SK-N-SH (cell line): ENCODE measurements at regions not wholly inside any gene's neighbourhood (a gene's known extent, or its start where the extent isn't known, plus 50 kb on each side); places are given as distances from the start of the nearest gene placed in this dataset.

ENCODE experiments used
- CTCF ChIA-PET: fragments of 300-600, 350-600 bp; formaldehyde crosslinking; extraction: SDS; loops from one replicate; lab custom pipeline; 2021; lab: Yijun Ruan, JAX
- POLR2A ChIA-PET: fragments of 350-600 bp; sonication (Branson Sonifier 250); formaldehyde crosslinking; extraction: SDS; loops from one replicate; lab custom pipeline; 2020; ENCODE audit warnings: antibody characterized with exemption, inconsistent platforms; lab: Yijun Ruan, JAX
- DNase-seq: peaks from one replicate; pipeline ENCODE4 v3.0.0; 2012
- H2AFZ ChIP-seq: fragments of 200-600 bp; sonication (generic); 2 replicates; pipeline ENCODE4 v1.8.1; 2016; ENCODE audit warnings: antibody characterized with exemption, mild to moderate bottlenecking, low read depth
- H3F3A ChIP-seq: fragments of 200-600 bp; sonication (generic); replicated peaks from 2 replicates; pipeline ENCODE3; 2016; ENCODE audit warnings: antibody characterized with exemption, mild to moderate bottlenecking; ENCODE audit not compliant: insufficient read depth
- H3K27ac ChIP-seq, 2 experiments: fragments of 200-500 bp in 1 of 2; fragments of 200-600 bp in 1 of 2; sonication (Bioruptor generic) in 1 of 2; sonication (generic), shearing (Covaris generic) in 1 of 2; 2 replicates each; pipeline versions ENCODE4 v1.5.1 to v1.6.1; 2014 to 2016; ENCODE audit warnings: low read depth in 2 of 2, inconsistent platforms in 1 of 2, low read length in 1 of 2, mild to moderate bottlenecking in 1 of 2, mixed read lengths in 1 of 2
- H3K27me3 ChIP-seq: fragments of 200-600 bp; sonication (generic), shearing (Covaris generic); 2 replicates; pipeline ENCODE4 v1.6.1; 2016; ENCODE audit warnings: mixed run types; ENCODE audit not compliant: insufficient read depth
- H3K36me3 ChIP-seq, 2 experiments: fragments of 200-500 bp in 1 of 2; fragments of 200-600 bp in 1 of 2; sonication (Bioruptor generic) in 1 of 2; sonication (generic) in 1 of 2; replicated peaks in 1 of 2; 2 replicates each; pipeline versions ENCODE3 to v1.5.1; 2014 to 2016; ENCODE audit warnings: low read length in 1 of 2, mild to moderate bottlenecking in 1 of 2; ENCODE audit not compliant: insufficient read depth in 2 of 2, control insufficient read depth in 1 of 2
- H3K4me1 ChIP-seq, 2 experiments: fragments of 200-500 bp in 1 of 2; fragments of 200-600 bp in 1 of 2; sonication (Bioruptor generic) in 1 of 2; sonication (generic), shearing (Covaris generic) in 1 of 2; 2 replicates each; pipeline versions ENCODE4 v1.5.1 to v1.6.1; 2014 to 2016; ENCODE audit warnings: low read depth in 1 of 2, low read length in 1 of 2, mixed run types in 1 of 2; ENCODE audit not compliant: insufficient read depth in 2 of 2, control insufficient read depth in 1 of 2
- H3K4me2 ChIP-seq: fragments of 200-600 bp; sonication (generic), shearing (Covaris generic); 2 replicates; pipeline ENCODE4 v1.6.1; 2017; ENCODE audit warnings: mixed run types
- H3K4me3 ChIP-seq, 2 experiments: fragments of 200-500 bp in 1 of 2; fragments of 200-600 bp in 1 of 2; sonication (Bioruptor generic) in 1 of 2; sonication (generic), shearing (Covaris generic) in 1 of 2; 2 replicates each; pipeline versions ENCODE4 v1.5.1 to v1.8.1; 2014 to 2016; ENCODE audit warnings: low read depth in 2 of 2, inconsistent platforms in 1 of 2, low read length in 1 of 2, mild to moderate bottlenecking in 1 of 2, mixed read lengths in 1 of 2, moderate library complexity in 1 of 2
- H3K79me2 ChIP-seq: fragments of 200-600 bp; sonication (generic); 2 replicates; pipeline ENCODE4 v1.8.1; 2017; ENCODE audit warnings: mild to moderate bottlenecking; ENCODE audit not compliant: insufficient read depth
- H3K9ac ChIP-seq: fragments of 200-600 bp; sonication (generic); 2 replicates; pipeline ENCODE4 v1.6.1; 2017; ENCODE audit warnings: mixed run types
- H3K9me2 ChIP-seq: fragments of 200-600 bp; sonication (generic); 2 replicates; pipeline ENCODE4 v1.6.1; 2017; ENCODE audit warnings: mixed run types
- H3K9me3 ChIP-seq: fragments of 200-600 bp; sonication (generic); 2 replicates; pipeline ENCODE4 v1.6.1; 2017; ENCODE audit warnings: mixed run types, mild to moderate bottlenecking, moderate library complexity
- H4K20me1 ChIP-seq: fragments of 200-600 bp; sonication (generic); 2 replicates; pipeline ENCODE4 v1.6.1; 2017; ENCODE audit warnings: mild to moderate bottlenecking, mixed run types; ENCODE audit not compliant: insufficient read depth
- CTCF ChIP-seq: fragments of 200-600 bp; sonication (generic); IDR thresholded peaks from 2 replicates; pipeline ENCODE4 v1.6.1; 2017; ENCODE audit warnings: antibody characterized with exemption, mild to moderate bottlenecking, moderate library complexity
- FOXJ3 ChIP-seq: sonication (generic); formaldehyde crosslinking; IDR thresholded peaks from 2 replicates; pipeline ENCODE4 v1.5.1; 2020; ENCODE audit warnings: mild to moderate bottlenecking, missing genetic modification reagents
- FOXM1 ChIP-seq: IDR thresholded peaks from 2 replicates; pipeline ENCODE4 v1.4.0; 2012; ENCODE audit warnings: low read depth, mild to moderate bottlenecking
- JUND ChIP-seq: IDR thresholded peaks from 2 replicates; pipeline ENCODE4 v1.4.0; 2012
- NRF1 ChIP-seq: IDR thresholded peaks from 2 replicates; pipeline ENCODE4 v1.6.1; 2012; ENCODE audit warnings: low read depth, mild to moderate bottlenecking, low read length
- POLR2AphosphoS5 ChIP-seq: IDR thresholded peaks from 2 replicates; pipeline ENCODE4 v1.6.1; 2012; ENCODE audit warnings: low read depth, low read length
- RAD21 ChIP-seq: IDR thresholded peaks from 2 replicates; pipeline ENCODE4 v1.6.1; 2012; ENCODE audit warnings: mild to moderate bottlenecking, low read length
- RFX5 ChIP-seq: IDR thresholded peaks from 2 replicates; pipeline ENCODE4 v1.6.1; 2012; ENCODE audit warnings: mild to moderate bottlenecking, improper control_type of control experiment, low read length
- SIN3A ChIP-seq: IDR thresholded peaks from 2 replicates; pipeline ENCODE4 v1.6.1; 2012; ENCODE audit warnings: low read depth, mild to moderate bottlenecking, low read length, moderate library complexity, borderline replicate concordance
- TCF12 ChIP-seq: IDR thresholded peaks from 2 replicates; pipeline ENCODE4 v1.4.0; 2012
- TEAD4 ChIP-seq: IDR thresholded peaks from 2 replicates; pipeline ENCODE4 v1.4.0; 2012; ENCODE audit warnings: mild to moderate bottlenecking, borderline replicate concordance; ENCODE audit not compliant: insufficient read depth
- USF1 ChIP-seq: IDR thresholded peaks from 2 replicates; pipeline ENCODE4 v1.4.0; 2012; ENCODE audit warnings: low read depth, borderline replicate concordance
- YY1 ChIP-seq: IDR thresholded peaks from 2 replicates; pipeline ENCODE4 v1.4.0; 2012; ENCODE audit warnings: low read depth, mild to moderate bottlenecking
- WGBS: methylation state at CpG from one replicate; pipeline ENCODE4 v1.1.6; 2017; ENCODE audit warnings: low lambda C conversion rate; 5-methylcytosine and 5-hydroxymethylcytosine counted together
- TF ChIP-seq, protein P1 (sequence below): fragments of 150-350 bp; IDR thresholded peaks from 2 replicates; pipeline ENCODE4 v1.6.1; 2017; ENCODE audit warnings: antibody characterized with exemption, low read length, low read depth, borderline replicate concordance
- TF ChIP-seq, protein P2 (sequence below): IDR thresholded peaks from 2 replicates; pipeline ENCODE4 v1.4.0; 2012; ENCODE audit warnings: low read depth, borderline replicate concordance
- TF ChIP-seq, protein P3 (sequence below): fragments of 150-350 bp; IDR thresholded peaks from 2 replicates; pipeline ENCODE4 v1.6.1; 2016; ENCODE audit warnings: mild to moderate bottlenecking, low read depth, low read length
- TF ChIP-seq, protein P4 (sequence below): IDR thresholded peaks from 2 replicates; pipeline ENCODE4 v1.6.1; 2012; ENCODE audit warnings: mild to moderate bottlenecking, low read depth, low read length, moderate library complexity

DNA sequence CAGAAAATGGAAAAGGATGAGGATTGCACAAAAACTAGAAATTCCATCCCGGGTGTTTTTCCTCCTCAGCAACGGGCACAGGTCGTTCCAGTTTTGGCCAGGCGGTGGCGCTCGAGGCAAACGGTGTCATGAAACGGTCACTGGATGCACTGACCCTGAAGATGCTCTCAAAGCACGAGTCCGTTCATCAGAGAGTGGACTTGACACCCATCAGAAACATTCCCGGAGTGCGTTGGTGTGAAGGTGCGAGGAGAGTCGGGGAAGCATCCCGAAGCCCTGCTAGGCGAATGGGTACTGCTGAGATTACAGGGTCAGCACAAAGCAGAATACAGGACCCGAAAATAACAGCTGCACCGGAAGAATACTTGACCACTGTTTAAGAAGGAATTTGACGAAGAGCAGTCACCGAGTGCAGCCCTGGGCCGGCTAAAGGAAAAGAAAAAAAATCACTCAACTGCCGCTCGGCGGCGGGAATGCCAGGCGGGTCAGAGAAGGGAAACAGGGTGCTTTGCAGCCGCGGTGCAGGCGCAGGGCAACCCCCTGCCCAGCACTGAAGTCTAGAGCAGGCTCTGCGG, 71.7 kb upstream of the ETS2 start (continued):
- TF ChIP-seq USF1 (no peak), SIN3A (no peak), FOXJ3 (CRISPR knock-in tag) (no peak), NRF1 (no peak; the same call in 1 of the 2 replicates), JUND (no peak), TCF12 (peak; percentile 66; the same call in 1 of the 2 replicates), RFX5 (no peak), CTCF (peak; percentile 94), RAD21 (peak; percentile 99)
- TF ChIP-seq, protein P1, sequence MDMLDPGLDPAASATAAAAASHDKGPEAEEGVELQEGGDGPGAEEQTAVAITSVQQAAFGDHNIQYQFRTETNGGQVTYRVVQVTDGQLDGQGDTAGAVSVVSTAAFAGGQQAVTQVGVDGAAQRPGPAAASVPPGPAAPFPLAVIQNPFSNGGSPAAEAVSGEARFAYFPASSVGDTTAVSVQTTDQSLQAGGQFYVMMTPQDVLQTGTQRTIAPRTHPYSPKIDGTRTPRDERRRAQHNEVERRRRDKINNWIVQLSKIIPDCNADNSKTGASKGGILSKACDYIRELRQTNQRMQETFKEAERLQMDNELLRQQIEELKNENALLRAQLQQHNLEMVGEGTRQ, result no peak

DNA sequence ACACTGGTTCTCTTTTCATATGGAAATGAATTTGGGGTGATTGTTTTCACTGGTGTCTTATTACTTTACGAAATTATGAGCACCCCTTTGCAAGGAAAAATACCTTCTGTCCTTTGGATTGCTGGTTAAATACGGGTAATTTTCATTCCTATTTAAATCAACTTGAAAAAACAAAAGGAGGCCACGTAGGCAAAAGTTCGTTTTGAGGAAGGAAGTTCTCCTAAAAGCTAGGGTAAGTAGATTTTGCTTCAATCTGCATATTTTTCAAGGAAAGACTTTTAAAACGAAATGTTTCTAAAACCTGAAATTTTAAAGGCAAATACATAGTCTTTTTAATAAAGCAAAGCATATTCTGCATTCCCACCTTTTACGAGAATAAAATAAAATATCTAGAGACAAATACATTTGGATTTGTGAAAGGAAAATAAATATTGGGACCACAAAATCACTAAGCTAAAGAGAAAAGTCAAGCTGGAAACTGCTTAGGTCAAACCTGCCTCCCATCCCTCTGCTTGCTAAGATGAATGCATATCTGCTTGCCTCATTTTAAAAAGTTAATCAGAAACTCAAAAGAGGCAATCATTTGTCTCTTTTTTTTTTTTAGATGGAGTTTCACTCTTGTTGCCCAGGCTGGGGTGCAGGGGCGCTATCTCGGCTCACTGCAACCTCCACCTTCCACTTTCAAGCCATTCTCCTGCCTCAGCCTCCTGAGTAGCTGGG, 70.9 kb upstream of the ETS2 start:
- H3K36me3 ChIP-seq, result no peaks in the 10 kb centered on the region
- peak overlapping the region in 1 of 2 experiments; percentile 78; a peak in 3 of 4 replicates for H3K27ac ChIP-seq
- no peaks in the 10 kb centered on the region for H3K9me3 ChIP-seq
- no peak overlapping the region; a peak in 1 of 4 replicates for H3K4me3 ChIP-seq
- H3F3A ChIP-seq, result no peaks in the 10 kb centered on the region
- H3K79me2 ChIP-seq, result no peaks in the 10 kb centered on the region; the same call in 1 of the 2 replicates
- peak overlapping the region; percentile 55; the same call in 1 of the 2 replicates for H2AFZ ChIP-seq
- no peaks in the 10 kb centered on the region for H3K27me3 ChIP-seq
- ChIA-PET POLR2A (no interaction called here), CTCF (interaction anchor here (0.6 to 6.1 kb wide), 48 partner anchors 9 to 477 kb away, joined by 3 to 104 read pairs (median 4); partner anchors contain the start of gene ETS2)
- peak overlapping the region; percentile 24; the same call in 1 of the 2 replicates for H3K9ac ChIP-seq
- no peak for DNase-seq
- 92% methylated on average over 8 of the region's 8 CpGs for WGBS
- H3K4me2 ChIP-seq, result peak overlapping the region; percentile 75
- TF ChIP-seq RFX5 (no peak), POLR2AphosphoS5 (no peak), YY1 (no peak), USF1 (no peak), TEAD4 (no peak), FOXM1 (no peak)
- TF ChIP-seq, protein P2, sequence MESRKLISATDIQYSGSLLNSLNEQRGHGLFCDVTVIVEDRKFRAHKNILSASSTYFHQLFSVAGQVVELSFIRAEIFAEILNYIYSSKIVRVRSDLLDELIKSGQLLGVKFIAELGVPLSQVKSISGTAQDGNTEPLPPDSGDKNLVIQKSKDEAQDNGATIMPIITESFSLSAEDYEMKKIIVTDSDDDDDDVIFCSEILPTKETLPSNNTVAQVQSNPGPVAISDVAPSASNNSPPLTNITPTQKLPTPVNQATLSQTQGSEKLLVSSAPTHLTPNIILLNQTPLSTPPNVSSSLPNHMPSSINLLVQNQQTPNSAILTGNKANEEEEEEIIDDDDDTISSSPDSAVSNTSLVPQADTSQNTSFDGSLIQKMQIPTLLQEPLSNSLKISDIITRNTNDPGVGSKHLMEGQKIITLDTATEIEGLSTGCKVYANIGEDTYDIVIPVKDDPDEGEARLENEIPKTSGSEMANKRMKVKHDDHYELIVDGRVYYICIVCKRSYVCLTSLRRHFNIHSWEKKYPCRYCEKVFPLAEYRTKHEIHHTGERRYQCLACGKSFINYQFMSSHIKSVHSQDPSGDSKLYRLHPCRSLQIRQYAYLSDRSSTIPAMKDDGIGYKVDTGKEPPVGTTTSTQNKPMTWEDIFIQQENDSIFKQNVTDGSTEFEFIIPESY, result no peak
- TF ChIP-seq, protein P3, sequence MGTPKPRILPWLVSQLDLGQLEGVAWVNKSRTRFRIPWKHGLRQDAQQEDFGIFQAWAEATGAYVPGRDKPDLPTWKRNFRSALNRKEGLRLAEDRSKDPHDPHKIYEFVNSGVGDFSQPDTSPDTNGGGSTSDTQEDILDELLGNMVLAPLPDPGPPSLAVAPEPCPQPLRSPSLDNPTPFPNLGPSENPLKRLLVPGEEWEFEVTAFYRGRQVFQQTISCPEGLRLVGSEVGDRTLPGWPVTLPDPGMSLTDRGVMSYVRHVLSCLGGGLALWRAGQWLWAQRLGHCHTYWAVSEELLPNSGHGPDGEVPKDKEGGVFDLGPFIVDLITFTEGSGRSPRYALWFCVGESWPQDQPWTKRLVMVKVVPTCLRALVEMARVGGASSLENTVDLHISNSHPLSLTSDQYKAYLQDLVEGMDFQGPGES, result no peak
- TF ChIP-seq, protein P4, sequence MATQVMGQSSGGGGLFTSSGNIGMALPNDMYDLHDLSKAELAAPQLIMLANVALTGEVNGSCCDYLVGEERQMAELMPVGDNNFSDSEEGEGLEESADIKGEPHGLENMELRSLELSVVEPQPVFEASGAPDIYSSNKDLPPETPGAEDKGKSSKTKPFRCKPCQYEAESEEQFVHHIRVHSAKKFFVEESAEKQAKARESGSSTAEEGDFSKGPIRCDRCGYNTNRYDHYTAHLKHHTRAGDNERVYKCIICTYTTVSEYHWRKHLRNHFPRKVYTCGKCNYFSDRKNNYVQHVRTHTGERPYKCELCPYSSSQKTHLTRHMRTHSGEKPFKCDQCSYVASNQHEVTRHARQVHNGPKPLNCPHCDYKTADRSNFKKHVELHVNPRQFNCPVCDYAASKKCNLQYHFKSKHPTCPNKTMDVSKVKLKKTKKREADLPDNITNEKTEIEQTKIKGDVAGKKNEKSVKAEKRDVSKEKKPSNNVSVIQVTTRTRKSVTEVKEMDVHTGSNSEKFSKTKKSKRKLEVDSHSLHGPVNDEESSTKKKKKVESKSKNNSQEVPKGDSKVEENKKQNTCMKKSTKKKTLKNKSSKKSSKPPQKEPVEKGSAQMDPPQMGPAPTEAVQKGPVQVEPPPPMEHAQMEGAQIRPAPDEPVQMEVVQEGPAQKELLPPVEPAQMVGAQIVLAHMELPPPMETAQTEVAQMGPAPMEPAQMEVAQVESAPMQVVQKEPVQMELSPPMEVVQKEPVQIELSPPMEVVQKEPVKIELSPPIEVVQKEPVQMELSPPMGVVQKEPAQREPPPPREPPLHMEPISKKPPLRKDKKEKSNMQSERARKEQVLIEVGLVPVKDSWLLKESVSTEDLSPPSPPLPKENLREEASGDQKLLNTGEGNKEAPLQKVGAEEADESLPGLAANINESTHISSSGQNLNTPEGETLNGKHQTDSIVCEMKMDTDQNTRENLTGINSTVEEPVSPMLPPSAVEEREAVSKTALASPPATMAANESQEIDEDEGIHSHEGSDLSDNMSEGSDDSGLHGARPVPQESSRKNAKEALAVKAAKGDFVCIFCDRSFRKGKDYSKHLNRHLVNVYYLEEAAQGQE, result no peak
- H3K9me2 ChIP-seq, result no peaks in the 10 kb centered on the region
- peaks cover 5 to 6% of the 10 kb centered on the region in 2 experiments; a peak in 3 of 4 replicates for H3K4me1 ChIP-seq
- H4K20me1 ChIP-seq, result no peaks in the 10 kb centered on the region
